Activated naive CD8-positive, alpha-beta T cell treated with anti-CD3 and anti-CD28 coated beads, Interleukin-2, amount 50 U/mL, for 24 hours (primary cell): ENCODE measurements at regions not wholly inside any gene's neighbourhood (a gene's known extent, or its start where the extent isn't known, plus 50 kb on each side); places are given as distances from the start of the nearest gene placed in this dataset.

ENCODE experiments used
- ATAC-seq: fragments of 150-1000 bp; cut with Tn5 transposase; one replicate; pipeline ENCODE4 v1.10.0; 2021
- DNase-seq: peaks from one replicate; pipeline ENCODE4 v3.0.0; 2021
- H3K27ac Mint-ChIP-seq: one replicate; pipeline ENCODE4 v1.8.0; 2021; ENCODE audit warnings: mild to moderate bottlenecking, mixed read lengths
- H3K27me3 Mint-ChIP-seq: one replicate; pipeline ENCODE4 v1.8.0; 2021; ENCODE audit warnings: mixed read lengths
- H3K36me3 Mint-ChIP-seq: one replicate; pipeline ENCODE4 v1.8.0; 2021; ENCODE audit warnings: low read depth, mixed read lengths
- H3K4me1 Mint-ChIP-seq: one replicate; pipeline ENCODE4 v1.8.0; 2021; ENCODE audit warnings: mixed read lengths
- H3K4me3 Mint-ChIP-seq: one replicate; pipeline ENCODE4 v1.8.0; 2021; ENCODE audit warnings: mild to moderate bottlenecking, moderate library complexity, mixed read lengths
- H3K9me3 Mint-ChIP-seq: one replicate; pipeline ENCODE4 v1.8.0; 2021; ENCODE audit warnings: mixed read lengths

DNA sequence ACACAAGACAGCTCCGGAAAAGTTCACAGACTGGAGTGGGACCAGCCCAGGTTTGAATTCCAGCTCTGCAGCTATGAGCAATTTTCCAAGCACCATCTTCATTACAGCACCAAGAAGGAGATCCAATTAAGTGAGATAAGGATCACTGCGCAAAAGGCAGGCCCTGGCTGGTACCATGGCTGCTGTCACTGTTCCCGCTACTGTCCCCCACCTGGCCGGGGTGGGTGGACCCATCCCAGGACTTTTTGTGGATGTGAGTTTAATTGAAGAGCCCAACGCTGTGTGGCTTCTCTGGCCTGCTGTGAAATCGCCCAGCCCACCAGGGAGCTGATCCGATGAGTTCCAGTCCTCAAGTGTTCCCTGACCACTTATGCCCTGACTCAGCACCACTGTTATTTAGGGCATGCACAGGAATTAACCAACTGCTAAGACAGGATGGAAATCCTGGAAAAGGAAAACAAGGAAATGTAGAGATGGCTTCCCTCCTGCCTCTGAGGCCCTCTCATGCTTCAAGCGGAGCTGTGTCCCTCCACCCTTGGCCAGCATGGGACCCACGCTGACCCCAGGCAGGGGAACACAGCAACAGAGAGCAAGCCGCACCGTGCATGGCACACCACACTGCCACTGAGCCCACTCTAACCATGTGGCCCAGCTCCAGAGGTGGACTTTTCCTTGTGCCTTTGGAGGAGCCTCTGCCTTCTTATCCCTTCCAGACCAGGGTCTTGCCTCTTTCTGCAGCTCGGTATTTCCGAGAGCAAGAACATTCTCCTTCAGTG, 150.0 kb upstream of the CST7 start:
- H3K9me3 Mint-ChIP-seq = no peaks in the 10 kb centered on the region
- no peaks in the 10 kb centered on the region for H3K36me3 Mint-ChIP-seq
- H3K4me3 Mint-ChIP-seq = no peak overlapping the region
- no peak overlapping the region for H3K27ac Mint-ChIP-seq
- no peaks in the 10 kb centered on the region for H3K27me3 Mint-ChIP-seq
- DNase-seq (no peak), ATAC-seq (no peak)
- no peaks in the 10 kb centered on the region for H3K4me1 Mint-ChIP-seq

DNA sequence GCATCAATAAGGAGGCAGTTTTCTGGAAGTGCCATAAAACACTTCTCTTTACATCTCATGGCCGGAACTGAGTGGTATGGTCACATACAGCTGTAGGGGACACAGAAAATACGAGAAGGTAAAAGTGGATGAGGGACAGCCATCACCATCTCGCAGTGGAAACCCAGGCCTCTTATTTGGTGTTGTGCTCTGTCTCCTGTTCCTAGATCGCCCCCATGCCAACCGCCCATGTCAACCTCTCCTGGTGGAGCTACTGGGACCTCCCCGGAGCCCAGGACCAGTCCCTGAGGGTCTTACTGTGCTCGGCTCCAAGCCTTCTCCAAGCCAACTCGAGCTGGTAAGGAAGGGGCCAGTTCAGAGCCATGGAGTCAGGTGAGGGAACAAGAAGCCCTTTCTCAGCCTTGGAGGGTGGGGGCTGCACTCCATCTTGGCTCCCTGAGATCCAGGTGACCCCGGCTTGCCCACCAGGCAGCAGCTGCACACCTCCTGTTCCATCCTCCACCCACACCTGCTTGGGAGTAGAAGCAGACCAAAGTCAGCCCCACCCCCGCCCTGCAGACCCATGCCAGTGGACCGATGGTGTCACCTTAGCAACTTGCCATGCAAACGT, 149.0 kb upstream of the CST7 start:
- Mint-ChIP-seq H3K36me3 (no peaks in the 10 kb centered on the region), H3K27ac (no peak overlapping the region), H3K4me1 (no peaks in the 10 kb centered on the region), H3K27me3 (no peaks in the 10 kb centered on the region), H3K9me3 (no peaks in the 10 kb centered on the region), H3K4me3 (no peak overlapping the region)
- DNase-seq (no peak), ATAC-seq (no peak)

DNA sequence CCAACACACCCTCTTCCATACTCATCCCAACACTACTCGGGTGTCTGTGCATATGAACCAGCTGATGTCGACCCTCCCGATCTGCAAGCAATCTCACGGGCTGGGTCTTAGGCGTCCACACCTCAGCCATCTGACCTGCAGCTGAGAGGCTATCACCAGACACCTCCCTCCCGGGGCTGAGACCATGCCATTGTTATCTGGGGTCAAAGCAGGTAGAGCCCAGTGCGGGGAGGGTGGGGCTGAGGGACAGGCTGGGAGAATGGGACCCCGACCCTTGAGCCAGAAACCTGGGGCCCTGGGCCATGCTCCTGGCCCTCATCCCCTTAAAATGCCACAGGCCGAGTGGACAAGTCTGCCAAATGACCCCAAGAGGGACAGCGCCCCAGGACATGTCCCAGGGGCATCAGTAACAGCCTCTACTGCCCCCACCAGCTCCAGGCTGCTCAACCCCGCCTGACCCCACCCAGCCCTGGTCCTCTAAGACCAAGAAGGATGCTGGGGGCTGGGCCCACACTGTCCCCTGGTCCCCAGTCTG, 146.7 kb upstream of the CST7 start:
- Mint-ChIP-seq H3K36me3 (no peaks in the 10 kb centered on the region), H3K4me1 (no peaks in the 10 kb centered on the region), H3K27ac (no peak overlapping the region), H3K27me3 (peaks cover under 1% of the 10 kb centered on the region), H3K9me3 (no peaks in the 10 kb centered on the region), H3K4me3 (no peak overlapping the region)
- ATAC-seq (no peak), DNase-seq (no peak)

DNA sequence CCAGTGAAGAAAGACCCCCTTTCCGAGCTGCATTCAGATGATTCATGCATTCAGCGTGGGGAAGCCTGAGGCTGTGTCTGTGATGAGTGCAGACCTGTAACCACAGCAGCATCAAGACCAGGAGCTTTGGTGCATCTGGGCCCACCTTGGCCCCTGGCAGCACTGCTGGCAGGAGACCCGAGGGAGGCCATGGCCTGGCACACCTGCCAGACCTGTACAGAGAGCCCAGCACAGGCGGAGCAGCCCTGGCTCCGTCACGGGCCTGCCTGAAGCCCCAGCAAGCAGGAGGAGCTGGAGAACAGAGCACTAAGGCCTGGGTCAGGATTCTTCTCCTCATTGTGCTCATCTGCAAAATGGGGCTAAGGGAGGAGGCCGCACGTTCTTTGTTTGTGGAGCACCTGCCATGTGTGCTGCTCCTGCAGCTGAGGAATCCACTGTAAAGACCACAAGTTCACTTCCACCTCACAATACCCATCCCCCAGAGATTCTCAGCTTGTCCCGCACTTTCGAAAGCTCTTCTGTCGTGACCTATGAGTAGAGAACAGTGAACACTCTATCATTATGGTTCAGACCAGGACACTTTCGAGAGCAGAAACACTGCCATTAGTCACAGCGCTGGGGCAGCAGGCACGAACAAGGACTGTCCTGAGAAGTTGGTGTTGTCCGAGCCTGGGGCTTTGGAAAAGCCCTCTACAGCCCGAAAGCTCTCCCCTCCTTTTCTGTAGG, 144.4 kb upstream of the CST7 start:
- no peaks in the 10 kb centered on the region for H3K4me1 Mint-ChIP-seq
- H3K9me3 Mint-ChIP-seq = no peaks in the 10 kb centered on the region
- H3K4me3 Mint-ChIP-seq = no peak overlapping the region
- ATAC-seq = no peak
- peaks cover 5% of the 10 kb centered on the region for H3K27me3 Mint-ChIP-seq
- no peak for DNase-seq
- H3K36me3 Mint-ChIP-seq = no peaks in the 10 kb centered on the region
- no peak overlapping the region for H3K27ac Mint-ChIP-seq

GRCh38 chr20:24805456-24806238, 143.4 kb upstream of the CST7 start:
- H3K4me1 Mint-ChIP-seq = no peaks in the 10 kb centered on the region
- no peak for DNase-seq
- peaks cover 5% of the 10 kb centered on the region for H3K27me3 Mint-ChIP-seq
- no peak overlapping the region for H3K27ac Mint-ChIP-seq
- no peak overlapping the region for H3K4me3 Mint-ChIP-seq
- H3K9me3 Mint-ChIP-seq = no peaks in the 10 kb centered on the region
- no peaks in the 10 kb centered on the region for H3K36me3 Mint-ChIP-seq
- ATAC-seq = no peak

DNA sequence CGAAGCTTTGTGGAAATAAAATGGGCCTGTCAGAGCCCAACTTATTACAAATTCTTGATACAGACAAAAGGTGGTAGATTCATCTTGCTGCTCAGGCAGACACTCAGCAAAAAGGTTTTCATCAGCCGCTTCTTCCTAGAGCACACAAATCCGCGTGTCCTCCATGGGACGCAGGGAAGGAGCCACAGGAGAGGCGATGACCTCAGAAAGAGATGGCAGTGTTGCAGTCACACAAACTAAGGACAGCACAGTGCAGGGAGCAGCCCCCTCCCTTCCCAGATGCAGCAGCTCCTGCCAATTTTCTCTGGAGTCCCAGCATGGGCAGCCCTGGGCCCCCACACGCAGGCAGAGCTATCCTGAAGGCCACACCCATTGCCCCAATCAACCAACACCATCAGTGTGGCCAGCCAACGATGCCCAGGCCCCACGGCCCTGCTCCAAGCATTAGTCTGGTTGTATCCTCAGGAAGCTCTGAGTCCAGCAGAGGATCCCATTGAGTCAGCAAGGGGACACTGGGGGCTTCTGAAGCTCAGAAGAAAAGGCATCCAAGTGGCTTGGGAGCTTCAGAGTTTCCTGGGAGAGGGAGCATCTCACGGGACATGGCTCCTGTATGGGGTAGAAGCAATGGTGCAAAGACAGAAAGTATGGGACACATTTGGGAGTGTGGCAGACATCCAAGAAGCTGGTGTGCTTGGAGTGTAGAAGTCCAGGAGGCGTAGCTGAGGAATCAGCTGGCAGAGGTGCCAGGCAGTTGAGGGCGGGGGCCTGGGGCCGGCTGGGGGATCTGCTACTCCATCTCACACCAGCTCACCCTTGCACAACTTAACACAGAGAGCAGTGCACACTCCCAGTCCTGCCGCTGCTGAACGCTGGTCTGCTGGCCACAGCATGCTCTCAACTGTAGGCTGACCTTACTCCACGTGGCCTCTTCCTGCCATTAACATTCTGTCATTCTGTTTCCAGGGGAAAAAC, 142.1 kb upstream of the CST7 start:
- no peak for DNase-seq
- Mint-ChIP-seq H3K27ac (no peak overlapping the region), H3K4me1 (no peaks in the 10 kb centered on the region), H3K9me3 (no peaks in the 10 kb centered on the region), H3K27me3 (peaks cover 5% of the 10 kb centered on the region), H3K4me3 (no peak overlapping the region), H3K36me3 (no peaks in the 10 kb centered on the region)
- ATAC-seq = no peak

GRCh38 chr20:24808616-24809015, 140.5 kb upstream of the CST7 start:
- Mint-ChIP-seq H3K27ac (no peak overlapping the region), H3K9me3 (no peaks in the 10 kb centered on the region), H3K27me3 (peaks cover 5% of the 10 kb centered on the region), H3K36me3 (no peaks in the 10 kb centered on the region), H3K4me1 (no peaks in the 10 kb centered on the region), H3K4me3 (no peak overlapping the region)
- DNase-seq (no peak), ATAC-seq (no peak)

GRCh38 chr20:24809606-24810005, 139.5 kb upstream of the CST7 start:
- ATAC-seq = no peak
- no peak overlapping the region for H3K27ac Mint-ChIP-seq
- no peak overlapping the region for H3K4me3 Mint-ChIP-seq
- H3K4me1 Mint-ChIP-seq = no peaks in the 10 kb centered on the region
- peaks cover 5% of the 10 kb centered on the region for H3K27me3 Mint-ChIP-seq
- DNase-seq = no peak
- no peaks in the 10 kb centered on the region for H3K36me3 Mint-ChIP-seq
- no peaks in the 10 kb centered on the region for H3K9me3 Mint-ChIP-seq

DNA sequence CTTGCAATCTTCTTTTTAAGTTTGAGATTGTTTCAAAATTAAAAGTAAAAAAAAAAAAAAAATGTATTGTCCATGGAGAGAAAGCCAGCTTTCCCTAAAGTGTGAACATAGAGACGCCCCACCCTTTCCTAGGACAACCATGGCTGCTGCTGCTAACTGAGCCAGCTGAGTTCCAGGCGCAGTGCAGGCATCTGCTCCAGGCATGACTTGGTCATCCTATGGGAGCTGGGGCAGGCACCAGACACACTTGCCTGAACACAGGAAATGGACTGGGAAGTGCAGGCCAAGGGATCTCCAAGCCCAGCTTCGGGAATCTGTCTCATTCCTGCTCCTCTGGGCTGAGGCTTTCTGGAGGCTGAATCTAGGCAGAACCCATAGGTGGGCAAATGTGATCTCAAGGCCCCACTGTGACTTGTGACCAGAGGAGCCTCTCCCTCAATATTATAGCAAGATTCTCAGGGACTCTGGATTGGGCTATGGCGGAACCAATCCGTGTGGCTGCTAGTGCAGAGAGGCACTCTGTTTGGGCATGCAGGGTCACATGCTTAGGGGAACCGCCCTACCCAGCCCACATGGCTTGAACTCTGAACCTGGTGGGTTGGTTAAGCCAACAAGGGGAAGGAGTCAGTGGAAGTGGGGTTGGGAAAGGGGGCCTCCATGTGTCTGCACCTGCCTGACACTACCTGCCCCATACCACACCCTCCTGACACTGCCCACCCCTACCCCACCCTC, 138.2 kb upstream of the CST7 start:
- H3K9me3 Mint-ChIP-seq = no peaks in the 10 kb centered on the region
- ATAC-seq = no peak

DNA sequence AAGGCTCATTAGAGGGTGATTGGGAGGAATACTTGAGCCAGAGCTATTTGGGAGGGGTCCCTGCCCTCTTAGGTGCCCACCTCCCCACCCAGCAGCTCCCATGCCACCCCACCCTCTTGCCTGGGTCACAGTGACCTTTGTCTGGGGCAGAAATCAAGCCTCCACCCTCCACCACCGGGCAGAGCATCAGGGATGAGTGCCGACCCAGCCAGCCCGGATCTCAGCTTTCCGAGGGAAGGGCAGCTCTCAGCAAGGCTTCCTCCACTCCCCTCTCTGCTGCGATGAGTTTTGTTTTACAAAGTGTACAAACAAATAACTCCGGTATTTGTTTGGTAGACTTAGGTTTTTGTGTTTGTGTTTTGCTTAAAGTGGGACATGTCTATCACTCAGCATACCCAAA, 136.7 kb upstream of the CST7 start:
- H3K36me3 Mint-ChIP-seq = no peaks in the 10 kb centered on the region
- H3K4me3 Mint-ChIP-seq = no peak overlapping the region
- no peaks in the 10 kb centered on the region for H3K4me1 Mint-ChIP-seq
- DNase-seq (no peak), ATAC-seq (no peak)
- no peaks in the 10 kb centered on the region for H3K9me3 Mint-ChIP-seq
- no peak overlapping the region for H3K27ac Mint-ChIP-seq
- peaks cover 4% of the 10 kb centered on the region for H3K27me3 Mint-ChIP-seq

More for the DNA sequence above, 138.2 kb upstream of the CST7 start:
- Mint-ChIP-seq H3K4me3 (no peak overlapping the region), H3K27me3 (peaks cover 5% of the 10 kb centered on the region), H3K4me1 (no peaks in the 10 kb centered on the region), H3K36me3 (no peaks in the 10 kb centered on the region), H3K27ac (no peak overlapping the region)
- DNase-seq = no peak

- Mint-ChIP-seq H3K4me3 (no peak overlapping the region), H3K27me3 (peaks cover 3% of the 10 kb centered on the region)
- no peak for ATAC-seq
Observed at GRCh38 chr20:24813080-24813479, 136.0 kb upstream of the CST7 start.

DNA sequence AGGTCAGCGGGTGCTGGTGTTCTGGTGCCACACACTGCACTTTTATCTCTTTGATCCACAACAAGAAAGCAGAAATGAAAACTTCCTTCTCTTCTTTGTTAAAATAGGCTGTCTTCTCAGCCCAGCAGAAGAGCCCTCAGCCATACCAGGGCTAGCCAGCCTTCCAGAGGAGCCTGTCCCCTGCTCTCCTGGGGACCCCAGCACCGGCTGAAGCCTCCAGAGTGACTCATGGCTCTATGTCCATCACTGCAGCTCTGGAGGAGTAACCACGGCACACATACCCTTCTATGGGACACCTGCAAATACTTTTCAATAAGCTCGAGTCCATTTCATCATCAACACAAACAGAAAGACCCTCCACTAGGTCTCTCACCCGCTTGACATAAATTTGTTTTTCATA, 135.6 kb upstream of the CST7 start:
- DNase-seq = no peak
- no peaks in the 10 kb centered on the region for H3K36me3 Mint-ChIP-seq
- H3K27ac Mint-ChIP-seq = no peak overlapping the region
- no peak overlapping the region for H3K4me3 Mint-ChIP-seq
- H3K4me1 Mint-ChIP-seq = no peaks in the 10 kb centered on the region
- no peak for ATAC-seq
- no peaks in the 10 kb centered on the region for H3K9me3 Mint-ChIP-seq
- peaks cover 2% of the 10 kb centered on the region for H3K27me3 Mint-ChIP-seq

More at GRCh38 chr20:24813080-24813479, 136.0 kb upstream of the CST7 start:
- Mint-ChIP-seq H3K4me1 (no peaks in the 10 kb centered on the region), H3K27ac (no peak overlapping the region), H3K36me3 (no peaks in the 10 kb centered on the region), H3K9me3 (no peaks in the 10 kb centered on the region)
- DNase-seq = no peak

DNA sequence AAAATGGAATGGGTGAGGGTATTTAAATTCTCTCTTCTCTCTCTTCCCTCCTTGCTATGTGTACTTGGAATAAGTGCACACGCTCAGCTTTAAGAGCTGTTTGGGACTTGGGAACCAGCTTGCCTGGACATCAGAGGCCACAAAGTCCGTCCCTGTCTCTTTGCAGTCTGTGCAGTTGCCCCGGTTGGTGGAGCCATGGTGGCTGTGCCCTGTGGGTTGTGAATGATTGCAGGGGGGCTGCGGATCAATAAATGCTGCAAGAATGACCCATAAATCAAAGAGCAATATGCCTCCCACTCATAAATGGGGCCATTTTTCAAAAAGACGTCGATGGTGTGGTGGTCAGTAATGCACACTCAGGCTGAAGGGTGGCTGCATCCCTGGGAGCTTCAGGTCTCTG, 135.1 kb upstream of the CST7 start:
- DNase-seq (no peak), ATAC-seq (no peak)
- Mint-ChIP-seq H3K9me3 (no peaks in the 10 kb centered on the region), H3K36me3 (no peaks in the 10 kb centered on the region), H3K4me3 (no peak overlapping the region), H3K4me1 (no peaks in the 10 kb centered on the region), H3K27ac (no peak overlapping the region), H3K27me3 (no peaks in the 10 kb centered on the region)
